AG04450 (cell line): ENCODE measurements at regions not wholly inside any gene's neighbourhood (a gene's known extent, or its start where the extent isn't known, plus 50 kb on each side); places are given as distances from the start of the nearest gene placed in this dataset.

ENCODE experiments used
- CTCF ChIA-PET: fragments of 300-600, 350-600 bp; formaldehyde crosslinking; extraction: SDS; loops from one replicate; lab custom pipeline; 2022; ENCODE audit warnings: antibody characterized with exemption, inconsistent platforms; lab: Charles Lee
- POLR2A ChIA-PET: fragments of 350-600 bp; formaldehyde crosslinking; extraction: SDS; loops from one replicate; lab custom pipeline; 2021; ENCODE audit warnings: antibody characterized with exemption, inconsistent platforms; lab: Yijun Ruan, JAX
- DNase-seq: peaks from one replicate; pipeline ENCODE4 v3.0.0-alpha.2; 2011; ENCODE audit warnings: low read depth, low spot score
- H3K27ac ChIP-seq: one replicate; pipeline ENCODE4 v1.5.1; 2012; ENCODE audit warnings: low read depth, low read length, control low read depth
- H3K27me3 ChIP-seq: one replicate; pipeline ENCODE4 v1.6.0; 2012; ENCODE audit warnings: low read length; ENCODE audit not compliant: control insufficient read depth, insufficient read depth
- H3K4me3 ChIP-seq: 2 replicates; pipeline ENCODE4 v1.5.1; 2011; ENCODE audit warnings: mild to moderate bottlenecking, low read depth, low read length, control low read depth
- H3K9me3 ChIP-seq: 2 replicates; pipeline ENCODE4 v1.5.1; 2012; ENCODE audit warnings: low read length; ENCODE audit not compliant: control insufficient read depth, insufficient read depth
- CTCF ChIP-seq: IDR thresholded peaks from 2 replicates; pipeline ENCODE4 v1.5.1; 2011; ENCODE audit warnings: low read depth, low read length, control low read depth, inconsistent platforms

- ChIA-PET CTCF (no interaction called here), POLR2A (no interaction called here)
- H3K4me3 ChIP-seq = no peak overlapping the region
- no peak overlapping the region for H3K27ac ChIP-seq
- no peak for TF ChIP-seq CTCF
- no peaks in the 10 kb centered on the region; the same call in 1 of the 2 replicates for H3K9me3 ChIP-seq
- no peaks in the 10 kb centered on the region for H3K27me3 ChIP-seq
- no peak for DNase-seq
Measured at GRCh38 chr5:109267283-109267682, 142.5 kb downstream of the PJA2 start.

GRCh38 chr5:109258755-109259154, 151.0 kb downstream of the PJA2 start:
- Histone ChIP-seq H3K27me3 (no peaks in the 10 kb centered on the region), H3K9me3 (no peaks in the 10 kb centered on the region), H3K4me3 (no peak overlapping the region), H3K27ac (no peak overlapping the region)
- no peak for DNase-seq
- ChIA-PET CTCF (no interaction called here), POLR2A (no interaction called here)
- no peak for TF ChIP-seq CTCF

- ChIA-PET POLR2A (no interaction called here), CTCF (no interaction called here)
- H3K27ac ChIP-seq = no peak overlapping the region
- H3K27me3 ChIP-seq = no peaks in the 10 kb centered on the region
- H3K9me3 ChIP-seq = no peaks in the 10 kb centered on the region
- no peak for TF ChIP-seq CTCF
- H3K4me3 ChIP-seq = no peak overlapping the region
- no peak for DNase-seq
Measured at GRCh38 chr5:109256486-109256885, 153.3 kb downstream of the PJA2 start.

- Histone ChIP-seq H3K27me3 (peaks cover 2% of the 10 kb centered on the region), H3K9me3 (no peaks in the 10 kb centered on the region), H3K27ac (no peak overlapping the region), H3K4me3 (no peak overlapping the region)
- ChIA-PET CTCF (no interaction called here), POLR2A (no interaction called here)
- DNase-seq = no peak
- no peak for TF ChIP-seq CTCF
Measured at GRCh38 chr5:109254511-109254910, 155.3 kb downstream of the PJA2 start.

- TF ChIP-seq CTCF = no peak
- no peak for DNase-seq
- H3K27me3 ChIP-seq = peaks cover 5% of the 10 kb centered on the region
- CTCF ChIA-PET = no interaction called here
- H3K9me3 ChIP-seq = no peaks in the 10 kb centered on the region
- no peak overlapping the region for H3K4me3 ChIP-seq
- no peak overlapping the region for H3K27ac ChIP-seq
- POLR2A ChIA-PET = no interaction called here
Measured at GRCh38 chr5:109253262-109253661, 156.5 kb downstream of the PJA2 start.
